Neural progenitor cell (in vitro differentiated cells): ENCODE measurements at regions not wholly inside any gene's neighbourhood (a gene's known extent, or its start where the extent isn't known, plus 50 kb on each side); places are given as distances from the start of the nearest gene placed in this dataset.

Experiments used
- DNase-seq: peaks from one replicate; pipeline ENCODE4 v3.0.0-alpha.2; 2016; ENCODE audit warnings: low spot score
- H2AFZ ChIP-seq: fragments of 200-600 bp; sonication (generic); replicated peaks from 2 replicates; pipeline ENCODE4 v1.6.1; 2016; ENCODE audit warnings: antibody characterized with exemption
- H3F3A ChIP-seq: fragments of 200-600 bp; sonication (generic); 2 replicates; pipeline ENCODE4 v1.6.1; 2016; ENCODE audit warnings: antibody characterized with exemption, low read depth
- H3K27ac ChIP-seq: fragments of 200-600 bp; sonication (generic); 2 replicates; pipeline ENCODE4 v1.5.1; 2016; ENCODE audit warnings: mild to moderate bottlenecking
- H3K27me3 ChIP-seq: fragments of 200-600 bp; sonication (generic); 2 replicates; pipeline ENCODE4 v1.6.1; 2016; ENCODE audit warnings: mild to moderate bottlenecking, moderate library complexity
- H3K36me3 ChIP-seq: fragments of 200-600 bp; sonication (generic); 2 replicates; pipeline ENCODE4 v1.5.1; 2016
- H3K4me1 ChIP-seq: fragments of 200-600 bp; sonication (generic); 2 replicates; pipeline ENCODE4 v1.6.1; 2016; ENCODE audit warnings: mixed run types
- H3K4me2 ChIP-seq: fragments of 200-600 bp; sonication (generic); 2 replicates; pipeline ENCODE4 v1.6.1; 2016
- H3K4me3 ChIP-seq: fragments of 200-600 bp; sonication (generic); 2 replicates; pipeline ENCODE4 v1.5.1; 2016
- H3K79me2 ChIP-seq: fragments of 200-600 bp; sonication (generic); 2 replicates; pipeline ENCODE4 v1.6.1; 2016; ENCODE audit warnings: low read depth
- H3K9ac ChIP-seq: fragments of 200-600 bp; sonication (generic); 2 replicates; pipeline ENCODE4 v1.6.1; 2016
- H3K9me3 ChIP-seq: fragments of 200-600 bp; sonication (generic); 2 replicates; pipeline ENCODE4 v1.5.1; 2016; ENCODE audit warnings: low read depth
- H4K20me1 ChIP-seq: fragments of 200-600 bp; sonication (generic); 2 replicates; pipeline ENCODE4 v1.6.1; 2016; ENCODE audit warnings: low read depth
- H3K27ac Mint-ChIP-seq: 3 replicates; pipeline ENCODE4 v1.8.0; 2021; ENCODE audit warnings: mixed read lengths
- H3K27me3 Mint-ChIP-seq: 2 replicates; pipeline ENCODE4 v1.8.0; 2022; ENCODE audit warnings: low read depth, mild to moderate bottlenecking, inconsistent platforms, moderate library complexity, mixed read lengths; ENCODE audit not compliant: insufficient read depth
- H3K36me3 Mint-ChIP-seq: 3 replicates; pipeline ENCODE4 v1.8.0; 2021; ENCODE audit warnings: mixed read lengths
- H3K4me1 Mint-ChIP-seq: 3 replicates; pipeline ENCODE4 v1.8.0; 2021; ENCODE audit warnings: mixed read lengths
- H3K4me3 Mint-ChIP-seq: 3 replicates; pipeline ENCODE4 v1.8.0; 2021; ENCODE audit warnings: mild to moderate bottlenecking, moderate library complexity, mixed read lengths
- H3K9me3 Mint-ChIP-seq: 3 replicates; pipeline ENCODE4 v1.8.0; 2020; ENCODE audit warnings: mixed read lengths
- CTCF ChIP-seq: fragments of 200-600 bp; sonication (generic); IDR thresholded peaks from 2 replicates; pipeline ENCODE4 v1.5.1; 2017; ENCODE audit warnings: antibody characterized with exemption, mild to moderate bottlenecking
- EZH2 ChIP-seq: fragments of 200-600 bp; sonication (generic); IDR thresholded peaks from 2 replicates; pipeline ENCODE4 v1.6.1; 2017; ENCODE audit warnings: antibody characterized with exemption, mild to moderate bottlenecking, moderate library complexity
- EZH2phosphoT487 ChIP-seq: fragments of 200-600 bp; sonication (generic); IDR thresholded peaks from 2 replicates; pipeline ENCODE4 v1.6.1; 2017; ENCODE audit warnings: antibody characterized with exemption

- no peaks in the 10 kb centered on the region for H3K9me3 ChIP-seq
- H3K4me2 ChIP-seq: no peak overlapping the region
- H3K27me3 ChIP-seq: no peaks in the 10 kb centered on the region
- H3K4me1 Mint-ChIP-seq: peaks cover 15% of the 10 kb centered on the region
- no peak overlapping the region for H3K9ac ChIP-seq
- DNase-seq: no peak
- no peaks in the 10 kb centered on the region for H3F3A ChIP-seq
- H3K27ac Mint-ChIP-seq: peak overlapping the region; percentile 31
- no peak for TF ChIP-seq EZH2
- no peak for TF ChIP-seq CTCF
- no peak for TF ChIP-seq EZH2phosphoT487
- H2AFZ ChIP-seq: no peak overlapping the region
- no peaks in the 10 kb centered on the region for H3K79me2 ChIP-seq
- H3K4me3 ChIP-seq: no peak overlapping the region
- H3K27ac ChIP-seq: no peak overlapping the region
- no peaks in the 10 kb centered on the region for H3K9me3 Mint-ChIP-seq
- H4K20me1 ChIP-seq: no peaks in the 10 kb centered on the region
- H3K4me1 ChIP-seq: no peaks in the 10 kb centered on the region
- H3K36me3 ChIP-seq: no peaks in the 10 kb centered on the region
- H3K4me3 Mint-ChIP-seq: no peak overlapping the region
- peaks cover 12% of the 10 kb centered on the region for H3K27me3 Mint-ChIP-seq
- H3K36me3 Mint-ChIP-seq: no peaks in the 10 kb centered on the region
Observed at GRCh38 chr18:78519394-78520062, 460.1 kb upstream of the SALL3 start.

DNA sequence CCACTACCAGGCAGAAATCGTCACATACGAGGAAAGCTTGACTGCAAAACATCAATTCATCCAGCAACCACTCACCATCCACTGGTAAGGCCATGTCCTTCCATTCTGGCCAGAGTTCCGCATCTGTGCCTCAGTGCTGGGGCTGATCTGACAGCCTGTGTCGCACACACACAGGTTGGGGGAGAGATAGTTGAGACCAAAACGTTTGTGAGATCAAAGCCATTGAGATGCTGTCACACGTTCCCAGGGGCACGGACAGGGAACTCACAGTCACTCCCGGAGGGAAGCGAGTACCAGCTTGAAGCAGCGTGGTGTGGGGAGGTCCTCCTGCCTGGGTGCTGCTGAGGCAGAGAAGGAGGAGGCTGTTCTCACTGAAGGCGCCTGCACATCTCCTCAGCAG is 458.5 kb upstream of the SALL3 start:
- no peak overlapping the region for H3K9ac ChIP-seq
- H3K4me1 ChIP-seq: no peaks in the 10 kb centered on the region
- H4K20me1 ChIP-seq: no peaks in the 10 kb centered on the region
- H3K4me3 Mint-ChIP-seq: no peak overlapping the region
- H3K4me1 Mint-ChIP-seq: peaks cover 15% of the 10 kb centered on the region
- no peak overlapping the region for H3K4me2 ChIP-seq
- H2AFZ ChIP-seq: no peak overlapping the region
- H3K9me3 Mint-ChIP-seq: no peaks in the 10 kb centered on the region
- H3K9me3 ChIP-seq: no peaks in the 10 kb centered on the region
- DNase-seq: no peak
- no peak overlapping the region for H3K27ac Mint-ChIP-seq
- peaks cover 12% of the 10 kb centered on the region for H3K27me3 Mint-ChIP-seq
- no peaks in the 10 kb centered on the region for H3K36me3 ChIP-seq
- H3K36me3 Mint-ChIP-seq: no peaks in the 10 kb centered on the region
- H3K79me2 ChIP-seq: no peaks in the 10 kb centered on the region
- TF ChIP-seq EZH2 (no peak), CTCF (no peak), EZH2phosphoT487 (no peak)
- H3K27ac ChIP-seq: no peak overlapping the region
- no peak overlapping the region for H3K4me3 ChIP-seq
- H3F3A ChIP-seq: no peaks in the 10 kb centered on the region
- H3K27me3 ChIP-seq: no peaks in the 10 kb centered on the region

DNA sequence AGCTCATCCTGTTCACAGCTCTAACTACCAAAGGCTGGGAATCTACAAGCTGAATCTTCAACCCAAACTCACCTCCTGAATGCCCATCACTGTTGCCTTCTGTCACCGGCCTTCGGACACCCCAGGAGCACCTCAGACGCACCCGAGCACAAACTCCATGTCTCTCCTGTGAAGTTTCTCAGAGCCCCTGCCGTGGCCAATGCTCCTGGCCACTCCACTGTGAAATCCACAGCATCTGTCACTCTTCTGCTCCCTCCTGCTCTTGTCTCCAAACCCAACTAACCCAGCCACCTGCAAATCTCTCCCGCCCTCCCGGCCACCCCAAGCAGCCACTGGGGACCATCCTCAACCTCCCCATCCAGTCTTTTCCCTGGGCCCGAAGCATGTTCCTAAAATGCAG is 457.9 kb upstream of the SALL3 start:
- TF ChIP-seq EZH2phosphoT487 (no peak), EZH2 (no peak), CTCF (no peak)
- peaks cover 12% of the 10 kb centered on the region for H3K27me3 Mint-ChIP-seq

More for the DNA sequence above, 457.9 kb upstream of the SALL3 start:
- Mint-ChIP-seq H3K9me3 (no peaks in the 10 kb centered on the region), H3K27ac (no peak overlapping the region), H3K36me3 (no peaks in the 10 kb centered on the region), H3K4me1 (peaks cover 19% of the 10 kb centered on the region), H3K4me3 (no peak overlapping the region)
- Histone ChIP-seq H3K27ac (no peak overlapping the region), H3K79me2 (no peaks in the 10 kb centered on the region), H3K4me2 (no peak overlapping the region), H3K9me3 (no peaks in the 10 kb centered on the region), H3K4me3 (no peak overlapping the region), H3K4me1 (no peaks in the 10 kb centered on the region), H3K9ac (no peak overlapping the region), H3K27me3 (no peaks in the 10 kb centered on the region), H3K36me3 (no peaks in the 10 kb centered on the region), H4K20me1 (no peaks in the 10 kb centered on the region), H2AFZ (no peak overlapping the region), H3F3A (no peaks in the 10 kb centered on the region)
- no peak for DNase-seq
